ENCODE measurements at regions not wholly inside any gene's neighbourhood (a gene's known extent, or its start where the extent isn't known, plus 50 kb on each side); places are given as distances from the start of the nearest gene placed in this dataset.
"Not testable (repeated sequence)": the region's sequence is repeated elsewhere in the genome, so short reads cannot be mapped to it uniquely, and the experiment has no call there.

- not testable (repeated sequence) for TF ChIP-seq POLR2A, EP300, POLR2AphosphoS5 (IDR thresholded peaks at IDR 0.05)
- TF ChIP-seq, protein P1, sequence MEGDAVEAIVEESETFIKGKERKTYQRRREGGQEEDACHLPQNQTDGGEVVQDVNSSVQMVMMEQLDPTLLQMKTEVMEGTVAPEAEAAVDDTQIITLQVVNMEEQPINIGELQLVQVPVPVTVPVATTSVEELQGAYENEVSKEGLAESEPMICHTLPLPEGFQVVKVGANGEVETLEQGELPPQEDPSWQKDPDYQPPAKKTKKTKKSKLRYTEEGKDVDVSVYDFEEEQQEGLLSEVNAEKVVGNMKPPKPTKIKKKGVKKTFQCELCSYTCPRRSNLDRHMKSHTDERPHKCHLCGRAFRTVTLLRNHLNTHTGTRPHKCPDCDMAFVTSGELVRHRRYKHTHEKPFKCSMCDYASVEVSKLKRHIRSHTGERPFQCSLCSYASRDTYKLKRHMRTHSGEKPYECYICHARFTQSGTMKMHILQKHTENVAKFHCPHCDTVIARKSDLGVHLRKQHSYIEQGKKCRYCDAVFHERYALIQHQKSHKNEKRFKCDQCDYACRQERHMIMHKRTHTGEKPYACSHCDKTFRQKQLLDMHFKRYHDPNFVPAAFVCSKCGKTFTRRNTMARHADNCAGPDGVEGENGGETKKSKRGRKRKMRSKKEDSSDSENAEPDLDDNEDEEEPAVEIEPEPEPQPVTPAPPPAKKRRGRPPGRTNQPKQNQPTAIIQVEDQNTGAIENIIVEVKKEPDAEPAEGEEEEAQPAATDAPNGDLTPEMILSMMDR (IDR thresholded peaks at IDR 0.05), result not testable (repeated sequence)
Measured at GRCh38 chr1:223951551-223951950, 105.8 kb upstream of the TP53BP2 start.
